Neural progenitor cell (in vitro differentiated cells): ENCODE measurements at regions not wholly inside any gene's neighbourhood (a gene's known extent, or its start where the extent isn't known, plus 50 kb on each side); places are given as distances from the start of the nearest gene placed in this dataset.
"Not testable (repeated sequence)": the region's sequence is repeated elsewhere in the genome, so short reads cannot be mapped to it uniquely, and the experiment has no call there.

Experiments
- DNase-seq: peaks from one replicate; pipeline ENCODE4 v3.0.0-alpha.2; 2016; ENCODE audit warnings: low spot score
- H2AFZ ChIP-seq: fragments of 200-600 bp; sonication (generic); replicated peaks from 2 replicates; pipeline ENCODE4 v1.6.1; 2016; ENCODE audit warnings: antibody characterized with exemption
- H3F3A ChIP-seq: fragments of 200-600 bp; sonication (generic); 2 replicates; pipeline ENCODE4 v1.6.1; 2016; ENCODE audit warnings: antibody characterized with exemption, low read depth
- H3K27ac ChIP-seq: fragments of 200-600 bp; sonication (generic); 2 replicates; pipeline ENCODE4 v1.5.1; 2016; ENCODE audit warnings: mild to moderate bottlenecking
- H3K27me3 ChIP-seq: fragments of 200-600 bp; sonication (generic); 2 replicates; pipeline ENCODE4 v1.6.1; 2016; ENCODE audit warnings: mild to moderate bottlenecking, moderate library complexity
- H3K36me3 ChIP-seq: fragments of 200-600 bp; sonication (generic); 2 replicates; pipeline ENCODE4 v1.5.1; 2016
- H3K4me1 ChIP-seq: fragments of 200-600 bp; sonication (generic); 2 replicates; pipeline ENCODE4 v1.6.1; 2016; ENCODE audit warnings: mixed run types
- H3K4me2 ChIP-seq: fragments of 200-600 bp; sonication (generic); 2 replicates; pipeline ENCODE4 v1.6.1; 2016
- H3K4me3 ChIP-seq: fragments of 200-600 bp; sonication (generic); 2 replicates; pipeline ENCODE4 v1.5.1; 2016
- H3K79me2 ChIP-seq: fragments of 200-600 bp; sonication (generic); 2 replicates; pipeline ENCODE4 v1.6.1; 2016; ENCODE audit warnings: low read depth
- H3K9ac ChIP-seq: fragments of 200-600 bp; sonication (generic); 2 replicates; pipeline ENCODE4 v1.6.1; 2016
- H3K9me3 ChIP-seq: fragments of 200-600 bp; sonication (generic); 2 replicates; pipeline ENCODE4 v1.5.1; 2016; ENCODE audit warnings: low read depth
- H4K20me1 ChIP-seq: fragments of 200-600 bp; sonication (generic); 2 replicates; pipeline ENCODE4 v1.6.1; 2016; ENCODE audit warnings: low read depth
- H3K27ac Mint-ChIP-seq: 3 replicates; pipeline ENCODE4 v1.8.0; 2021; ENCODE audit warnings: mixed read lengths
- H3K27me3 Mint-ChIP-seq: 2 replicates; pipeline ENCODE4 v1.8.0; 2022; ENCODE audit warnings: low read depth, mild to moderate bottlenecking, inconsistent platforms, moderate library complexity, mixed read lengths; ENCODE audit not compliant: insufficient read depth
- H3K36me3 Mint-ChIP-seq: 3 replicates; pipeline ENCODE4 v1.8.0; 2021; ENCODE audit warnings: mixed read lengths
- H3K4me1 Mint-ChIP-seq: 3 replicates; pipeline ENCODE4 v1.8.0; 2021; ENCODE audit warnings: mixed read lengths
- H3K4me3 Mint-ChIP-seq: 3 replicates; pipeline ENCODE4 v1.8.0; 2021; ENCODE audit warnings: mild to moderate bottlenecking, moderate library complexity, mixed read lengths
- H3K9me3 Mint-ChIP-seq: 3 replicates; pipeline ENCODE4 v1.8.0; 2020; ENCODE audit warnings: mixed read lengths
- EZH2 ChIP-seq: fragments of 200-600 bp; sonication (generic); IDR thresholded peaks from 2 replicates; pipeline ENCODE4 v1.6.1; 2017; ENCODE audit warnings: antibody characterized with exemption, mild to moderate bottlenecking, moderate library complexity
- EZH2phosphoT487 ChIP-seq: fragments of 200-600 bp; sonication (generic); IDR thresholded peaks from 2 replicates; pipeline ENCODE4 v1.6.1; 2017; ENCODE audit warnings: antibody characterized with exemption
- TF ChIP-seq, protein P1 (sequence below): fragments of 200-600 bp; sonication (generic); IDR thresholded peaks from 2 replicates; pipeline ENCODE4 v1.5.1; 2017; ENCODE audit warnings: antibody characterized with exemption, mild to moderate bottlenecking

DNA sequence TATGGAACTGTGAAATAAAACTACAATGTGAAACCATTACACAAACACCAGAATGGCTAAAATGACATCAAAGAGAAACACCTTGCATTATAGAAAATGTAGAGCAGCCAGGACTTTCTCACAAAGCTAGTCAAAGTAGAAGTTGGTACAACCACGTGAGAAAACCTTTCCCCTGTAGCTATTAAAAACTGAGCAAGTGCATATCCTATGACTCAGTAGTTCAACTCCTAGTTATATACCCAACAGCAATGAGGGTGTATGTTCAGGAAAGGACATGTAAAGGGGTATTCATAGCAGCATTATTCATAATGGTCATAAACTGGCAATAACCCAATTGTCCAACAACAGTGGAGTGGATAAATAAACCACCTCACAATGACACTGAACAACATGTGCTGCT, 177.5 kb upstream of the NUDT10 start:
- no peak overlapping the region for H3K9ac ChIP-seq
- no peaks in the 10 kb centered on the region for H3K27me3 ChIP-seq
- H3F3A ChIP-seq: no peaks in the 10 kb centered on the region
- no peaks in the 10 kb centered on the region for H3K36me3 Mint-ChIP-seq
- H4K20me1 ChIP-seq: no peaks in the 10 kb centered on the region
- no peaks in the 10 kb centered on the region for H3K36me3 ChIP-seq
- no peaks in the 10 kb centered on the region for H3K27me3 Mint-ChIP-seq
- H3K27ac Mint-ChIP-seq: no peak overlapping the region
- TF ChIP-seq EZH2 (no peak), EZH2phosphoT487 (no peak)
- TF ChIP-seq, protein P1, sequence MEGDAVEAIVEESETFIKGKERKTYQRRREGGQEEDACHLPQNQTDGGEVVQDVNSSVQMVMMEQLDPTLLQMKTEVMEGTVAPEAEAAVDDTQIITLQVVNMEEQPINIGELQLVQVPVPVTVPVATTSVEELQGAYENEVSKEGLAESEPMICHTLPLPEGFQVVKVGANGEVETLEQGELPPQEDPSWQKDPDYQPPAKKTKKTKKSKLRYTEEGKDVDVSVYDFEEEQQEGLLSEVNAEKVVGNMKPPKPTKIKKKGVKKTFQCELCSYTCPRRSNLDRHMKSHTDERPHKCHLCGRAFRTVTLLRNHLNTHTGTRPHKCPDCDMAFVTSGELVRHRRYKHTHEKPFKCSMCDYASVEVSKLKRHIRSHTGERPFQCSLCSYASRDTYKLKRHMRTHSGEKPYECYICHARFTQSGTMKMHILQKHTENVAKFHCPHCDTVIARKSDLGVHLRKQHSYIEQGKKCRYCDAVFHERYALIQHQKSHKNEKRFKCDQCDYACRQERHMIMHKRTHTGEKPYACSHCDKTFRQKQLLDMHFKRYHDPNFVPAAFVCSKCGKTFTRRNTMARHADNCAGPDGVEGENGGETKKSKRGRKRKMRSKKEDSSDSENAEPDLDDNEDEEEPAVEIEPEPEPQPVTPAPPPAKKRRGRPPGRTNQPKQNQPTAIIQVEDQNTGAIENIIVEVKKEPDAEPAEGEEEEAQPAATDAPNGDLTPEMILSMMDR: no peak
- H3K4me2 ChIP-seq: no peak overlapping the region
- H3K4me1 Mint-ChIP-seq: peaks cover 3% of the 10 kb centered on the region
- no peaks in the 10 kb centered on the region for H3K4me1 ChIP-seq
- no peaks in the 10 kb centered on the region for H3K79me2 ChIP-seq
- no peak for DNase-seq
- H3K9me3 Mint-ChIP-seq: no peaks in the 10 kb centered on the region
- H2AFZ ChIP-seq: no peak overlapping the region
- no peak overlapping the region for H3K27ac ChIP-seq
- no peaks in the 10 kb centered on the region for H3K9me3 ChIP-seq
- no peak overlapping the region for H3K4me3 Mint-ChIP-seq
- no peak overlapping the region for H3K4me3 ChIP-seq

- Histone ChIP-seq H3F3A (no peaks in the 10 kb centered on the region), H3K4me2 (no peak overlapping the region), H4K20me1 (no peaks in the 10 kb centered on the region), H3K27ac (no peak overlapping the region), H3K9me3 (no peaks in the 10 kb centered on the region), H3K36me3 (no peaks in the 10 kb centered on the region), H3K4me1 (no peaks in the 10 kb centered on the region), H3K27me3 (no peaks in the 10 kb centered on the region), H3K4me3 (no peak overlapping the region), H3K79me2 (no peaks in the 10 kb centered on the region), H3K9ac (no peak overlapping the region), H2AFZ (no peak overlapping the region)
- Mint-ChIP-seq H3K4me1 (peaks cover 3% of the 10 kb centered on the region), H3K4me3 (no peak overlapping the region), H3K36me3 (no peaks in the 10 kb centered on the region), H3K27ac (no peak overlapping the region), H3K9me3 (no peaks in the 10 kb centered on the region), H3K27me3 (no peaks in the 10 kb centered on the region)
- TF ChIP-seq EZH2 (no peak), EZH2phosphoT487 (no peak)
- TF ChIP-seq, protein P1: no peak
- DNase-seq: no peak
Measured at GRCh38 chrX:51155566-51155965, 177.1 kb upstream of the NUDT10 start.

DNA sequence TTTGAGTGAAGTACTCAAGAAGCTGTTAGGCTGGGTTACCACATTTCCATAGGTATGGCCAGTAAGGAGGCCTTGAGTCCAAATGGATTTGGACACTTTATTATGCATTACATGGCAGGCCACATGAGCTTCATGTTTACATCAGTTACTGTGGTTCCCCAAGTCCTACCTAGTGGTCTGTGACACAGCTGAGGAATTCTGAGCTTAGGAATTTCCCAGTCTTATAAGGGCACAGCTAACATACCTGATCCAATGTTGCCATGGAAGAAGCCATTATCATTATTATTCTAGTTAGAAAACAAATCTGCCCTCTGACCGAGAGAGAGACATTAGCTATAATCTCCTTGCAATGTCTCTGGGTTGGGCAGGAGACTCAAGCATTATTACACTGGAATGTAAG, 174.4 kb upstream of the NUDT10 start:
- H3K9ac ChIP-seq: no peak overlapping the region
- H3K4me1 Mint-ChIP-seq: peaks cover 3% of the 10 kb centered on the region
- H3K4me2 ChIP-seq: no peak overlapping the region
- no peaks in the 10 kb centered on the region for H3K36me3 ChIP-seq
- H2AFZ ChIP-seq: no peak overlapping the region
- H3K27me3 ChIP-seq: no peaks in the 10 kb centered on the region
- no peaks in the 10 kb centered on the region for H3K36me3 Mint-ChIP-seq
- peaks cover 2% of the 10 kb centered on the region for H3K27me3 Mint-ChIP-seq
- H3K4me3 Mint-ChIP-seq: no peak overlapping the region
- no peak overlapping the region for H3K27ac Mint-ChIP-seq
- H3F3A ChIP-seq: no peaks in the 10 kb centered on the region
- TF ChIP-seq, protein P1: no peak
- no peak for TF ChIP-seq EZH2phosphoT487
- TF ChIP-seq EZH2: no peak
- H3K9me3 ChIP-seq: no peaks in the 10 kb centered on the region
- DNase-seq: no peak
- no peak overlapping the region for H3K4me3 ChIP-seq
- no peaks in the 10 kb centered on the region for H3K4me1 ChIP-seq
- no peak overlapping the region for H3K27ac ChIP-seq
- no peaks in the 10 kb centered on the region for H3K9me3 Mint-ChIP-seq
- H3K79me2 ChIP-seq: no peaks in the 10 kb centered on the region
- H4K20me1 ChIP-seq: no peaks in the 10 kb centered on the region

- not testable (repeated sequence) for H3K27me3 Mint-ChIP-seq, H3K79me2 ChIP-seq, H3K4me3 ChIP-seq, H3K9me3 Mint-ChIP-seq, H3K27ac ChIP-seq, H3F3A ChIP-seq, H3K27me3 ChIP-seq, H3K4me3 Mint-ChIP-seq, H2AFZ ChIP-seq, H3K9me3 ChIP-seq, H3K36me3 Mint-ChIP-seq, H3K4me1 ChIP-seq, H3K9ac ChIP-seq, H3K27ac Mint-ChIP-seq, H3K36me3 ChIP-seq, H3K4me2 ChIP-seq, H4K20me1 ChIP-seq, DNase-seq, H3K4me1 Mint-ChIP-seq
Measured at GRCh38 chrX:51159378-51159777, 173.2 kb upstream of the NUDT10 start.
